GM12878 (cell line): ENCODE measurements at regions not wholly inside any gene's neighbourhood (a gene's known extent, or its start where the extent isn't known, plus 50 kb on each side); places are given as distances from the start of the nearest gene placed in this dataset.

Experiments
- ATAC-seq: fragments of 200-7000 bp; cut with Tn5 transposase; 3 replicates; pipeline ENCODE4 v1.9.1; 2020; ENCODE audit warnings: mild to moderate bottlenecking, moderate library complexity
- BruUV-seq: library from RNA; stranded (reverse); fragments of 400-500 nt; replicated peaks from 2 replicates; lab custom pipeline; 2021; lab: Mats Ljungman, UMichigan
- CTCF ChIA-PET: fragments of 300-600 bp; sonication (Branson Sonifier 250); formaldehyde crosslinking; extraction: SDS; loops from one replicate; lab custom pipeline; 2021; ENCODE audit warnings: inconsistent platforms; lab: Yijun Ruan, JAX
- POLR2A ChIA-PET: fragments of 350-600 bp; formaldehyde crosslinking; extraction: SDS; loops from one replicate; lab custom pipeline; 2021; ENCODE audit warnings: inconsistent platforms; lab: Charles Lee
- RAD21 ChIA-PET: fragments of 300-600 bp; sonication (Branson Sonifier 250); formaldehyde crosslinking; loops from one replicate; lab custom pipeline; 2023; ENCODE audit warnings: antibody characterized with exemption; ENCODE audit not compliant: unreplicated experiment; lab: Charles Lee
- SMC1A ChIA-PET: fragments of 300-600 bp; sonication (Branson Sonifier 250); formaldehyde crosslinking; loops from one replicate; lab custom pipeline; 2023; ENCODE audit not compliant: unreplicated experiment, uncharacterized antibody; lab: Charles Lee
- DNase-seq: peaks from one replicate; pipeline ENCODE4 v3.0.0-alpha.2; 2011; ENCODE audit warnings: low read depth, low spot score
- FAIRE-seq: peaks from 3 replicates; lab custom pipeline; 2011; peaks lifted over from hg19 to GRCh38; lab: Jason Lieb, UNC
- H2AFZ ChIP-seq: 2 replicates; pipeline ENCODE4 v1.6.0; 2011; ENCODE audit warnings: low read depth, low read length, control low read depth; ENCODE audit not compliant: control insufficient read depth
- H3K27ac ChIP-seq: 2 replicates; pipeline ENCODE4 v1.5.1; 2011; ENCODE audit warnings: control low read depth; ENCODE audit not compliant: control insufficient read depth, insufficient read depth
- H3K27me3 ChIP-seq, 2 experiments: replicated peaks in 1 of 2; 2 replicates each; pipeline versions ENCODE4 v1.6.0 to v1.6.1; 2011; ENCODE audit warnings: low read length in 1 of 2; ENCODE audit not compliant: control insufficient read depth in 2 of 2, insufficient read depth in 2 of 2
- H3K36me3 ChIP-seq, 2 experiments: 2 replicates each; pipeline ENCODE4 v1.5.1; 2011; ENCODE audit warnings: low read length in 1 of 2; ENCODE audit not compliant: control insufficient read depth in 2 of 2, insufficient read depth in 2 of 2
- H3K4me1 ChIP-seq: 2 replicates; pipeline ENCODE4 v1.6.1; 2011; ENCODE audit warnings: mild to moderate bottlenecking, low read length, moderate library complexity, mixed read lengths; ENCODE audit not compliant: control insufficient read depth, insufficient read depth
- H3K4me2 ChIP-seq: 2 replicates; pipeline ENCODE4 v1.6.0; 2011; ENCODE audit warnings: control low read depth; ENCODE audit not compliant: control insufficient read depth, insufficient read depth
- H3K4me3 ChIP-seq: fragments of 200-600 bp; sonication (generic); 2 replicates; pipeline ENCODE4 v1.5.1; 2016
- H3K79me2 ChIP-seq: 2 replicates; pipeline ENCODE4 v1.6.0; 2011; ENCODE audit warnings: low read length; ENCODE audit not compliant: control insufficient read depth, insufficient read depth
- H3K9ac ChIP-seq: 2 replicates; pipeline ENCODE4 v1.8.0; 2011; ENCODE audit warnings: low read length, control low read depth, mixed read lengths; ENCODE audit not compliant: control insufficient read depth, insufficient read depth
- H3K9me3 ChIP-seq: replicated peaks from 3 replicates; pipeline ENCODE4 v1.5.1; 2011; ENCODE audit warnings: mild to moderate bottlenecking, low read length; ENCODE audit not compliant: control insufficient read depth, insufficient read depth
- H4K20me1 ChIP-seq: 2 replicates; pipeline ENCODE4 v1.6.0; 2011; ENCODE audit not compliant: control insufficient read depth, insufficient read depth
- HCFC1 ChIP-seq: fragments of 150-350 bp; IDR thresholded peaks from 2 replicates; pipeline ENCODE4 v1.6.1; 2014; ENCODE audit warnings: low read length
- KLF5 ChIP-seq: fragments of 450-650 bp; IDR thresholded peaks from 2 replicates; pipeline ENCODE4 v1.6.1; 2014; ENCODE audit warnings: mild to moderate bottlenecking; ENCODE audit not compliant: partially characterized antibody
- MTA3 ChIP-seq: IDR thresholded peaks from 2 replicates; pipeline ENCODE4 v1.6.1; 2012; ENCODE audit warnings: low read length, inconsistent platforms, borderline replicate concordance
- PBX3 ChIP-seq: IDR thresholded peaks from 2 replicates; pipeline ENCODE4 v1.6.1; 2011; ENCODE audit warnings: mild to moderate bottlenecking, low read depth, low read length, moderate library complexity; ENCODE audit not compliant: insufficient replicate concordance
- ZNF384 ChIP-seq: IDR thresholded peaks from 2 replicates; pipeline ENCODE4 v1.6.1; 2012; ENCODE audit warnings: low read depth, mild to moderate bottlenecking, low read length, improper control_type of control experiment, borderline replicate concordance
- ZNF622 ChIP-seq: fragments of 450-650 bp; IDR thresholded peaks from 2 replicates; pipeline ENCODE4 v1.6.1; 2017; ENCODE audit warnings: mild to moderate bottlenecking, inconsistent platforms
- WGBS: methylation state at CpG from one replicate; pipeline ENCODE4 v1.1.6; 2016; ENCODE audit warnings: low lambda C conversion rate; ENCODE audit not compliant: insufficient replicate concordance, insufficient coverage; ENCODE audit errors: missing lambda C conversion rate; 5-methylcytosine and 5-hydroxymethylcytosine counted together
- in situ Hi-C: fragments of 300-500 bp; cut with MboI; formaldehyde crosslinking; loops from 9 replicates; pipeline ENCODE4 v1.14.3; 2018; ENCODE audit warnings: mixed read lengths
- intact Hi-C: fragments of 100-400 bp; cut with micrococcal nuclease; formaldehyde crosslinking; loops from one replicate; pipeline ENCODE4 v1.14.2; 2022; ENCODE audit not compliant: unreplicated experiment
- TF ChIP-seq, protein P1 (sequence below): IDR thresholded peaks from 2 replicates; pipeline ENCODE4 v1.6.1; 2012; ENCODE audit warnings: low read depth, low read length, improper control_type of control experiment

- intact Hi-C loops, result no loop called here
- H3K27ac ChIP-seq, result no peak overlapping the region
- RAD21 ChIA-PET, result no interaction called here
- H2AFZ ChIP-seq, result no peak overlapping the region
- H3K36me3 ChIP-seq, result no peaks in the 10 kb centered on the region
- H3K27me3 ChIP-seq, result no peaks in the 10 kb centered on the region; a peak in 1 of 4 replicates
- SMC1A ChIA-PET, result no interaction called here
- BruUV-seq, result no TSS peak
- no peak for TF ChIP-seq PBX3
- no peak for TF ChIP-seq ZNF622
- TF ChIP-seq, protein P1, sequence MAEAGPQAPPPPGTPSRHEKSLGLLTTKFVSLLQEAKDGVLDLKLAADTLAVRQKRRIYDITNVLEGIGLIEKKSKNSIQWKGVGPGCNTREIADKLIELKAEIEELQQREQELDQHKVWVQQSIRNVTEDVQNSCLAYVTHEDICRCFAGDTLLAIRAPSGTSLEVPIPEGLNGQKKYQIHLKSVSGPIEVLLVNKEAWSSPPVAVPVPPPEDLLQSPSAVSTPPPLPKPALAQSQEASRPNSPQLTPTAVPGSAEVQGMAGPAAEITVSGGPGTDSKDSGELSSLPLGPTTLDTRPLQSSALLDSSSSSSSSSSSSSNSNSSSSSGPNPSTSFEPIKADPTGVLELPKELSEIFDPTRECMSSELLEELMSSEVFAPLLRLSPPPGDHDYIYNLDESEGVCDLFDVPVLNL, result no peak
- TF ChIP-seq MTA3, result no peak
- no peak for TF ChIP-seq KLF5
- no peak for TF ChIP-seq HCFC1
- no peak for TF ChIP-seq ZNF384
- H3K4me3 ChIP-seq, result no peak overlapping the region
- H3K4me2 ChIP-seq, result no peak overlapping the region
- ATAC-seq (no peak), DNase-seq (no peak), FAIRE-seq (no peak)
- in situ Hi-C loops, result no loop called here
- H3K9ac ChIP-seq, result no peak overlapping the region
- H3K4me1 ChIP-seq, result peaks cover 4% of the 10 kb centered on the region; the same call in 1 of the 2 replicates
- CTCF ChIA-PET, result no interaction called here
- no peaks in the 10 kb centered on the region for H3K79me2 ChIP-seq
- H4K20me1 ChIP-seq, result no peaks in the 10 kb centered on the region
- no peaks in the 10 kb centered on the region for H3K9me3 ChIP-seq
- 71% methylated on average over 7 of the region's 8 CpGs for WGBS
- POLR2A ChIA-PET, result no interaction called here
These were observed 766.7 kb upstream of the TBX3 start for GRCh38 chr12:115450710-115451109.
